ENCODE measurements at regions not wholly inside any gene's neighbourhood (a gene's known extent, or its start where the extent isn't known, plus 50 kb on each side); places are given as distances from the start of the nearest gene placed in this dataset.

DNA sequence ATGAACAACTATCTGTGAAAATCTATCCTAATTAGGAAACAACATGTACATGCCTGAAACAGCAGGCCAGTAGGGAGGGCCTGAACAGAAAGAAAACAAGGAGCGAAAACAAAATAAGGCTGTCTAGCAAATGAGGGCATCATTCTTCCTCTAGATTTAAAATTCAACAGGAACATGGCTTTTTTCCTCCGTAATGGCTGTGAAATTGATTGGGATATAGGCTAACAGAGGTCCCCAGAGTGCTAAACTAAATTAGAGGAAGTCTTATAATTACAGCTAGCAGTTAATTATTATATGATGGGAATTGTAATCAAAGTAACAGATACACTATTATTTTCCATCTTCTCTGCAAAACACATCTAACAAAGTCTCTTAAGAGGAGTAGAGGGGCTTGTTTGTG, 51.7 kb upstream of the TIAM1 start:
- TF ChIP-seq, protein P1, sequence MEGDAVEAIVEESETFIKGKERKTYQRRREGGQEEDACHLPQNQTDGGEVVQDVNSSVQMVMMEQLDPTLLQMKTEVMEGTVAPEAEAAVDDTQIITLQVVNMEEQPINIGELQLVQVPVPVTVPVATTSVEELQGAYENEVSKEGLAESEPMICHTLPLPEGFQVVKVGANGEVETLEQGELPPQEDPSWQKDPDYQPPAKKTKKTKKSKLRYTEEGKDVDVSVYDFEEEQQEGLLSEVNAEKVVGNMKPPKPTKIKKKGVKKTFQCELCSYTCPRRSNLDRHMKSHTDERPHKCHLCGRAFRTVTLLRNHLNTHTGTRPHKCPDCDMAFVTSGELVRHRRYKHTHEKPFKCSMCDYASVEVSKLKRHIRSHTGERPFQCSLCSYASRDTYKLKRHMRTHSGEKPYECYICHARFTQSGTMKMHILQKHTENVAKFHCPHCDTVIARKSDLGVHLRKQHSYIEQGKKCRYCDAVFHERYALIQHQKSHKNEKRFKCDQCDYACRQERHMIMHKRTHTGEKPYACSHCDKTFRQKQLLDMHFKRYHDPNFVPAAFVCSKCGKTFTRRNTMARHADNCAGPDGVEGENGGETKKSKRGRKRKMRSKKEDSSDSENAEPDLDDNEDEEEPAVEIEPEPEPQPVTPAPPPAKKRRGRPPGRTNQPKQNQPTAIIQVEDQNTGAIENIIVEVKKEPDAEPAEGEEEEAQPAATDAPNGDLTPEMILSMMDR (IDR thresholded peaks at IDR 0.05), result no peak
- TF ChIP-seq POLR2A (IDR thresholded peaks at IDR 0.05), result no peak
